ENCODE measurements at regions not wholly inside any gene's neighbourhood (a gene's known extent, or its start where the extent isn't known, plus 50 kb on each side); places are given as distances from the start of the nearest gene placed in this dataset.

DNA sequence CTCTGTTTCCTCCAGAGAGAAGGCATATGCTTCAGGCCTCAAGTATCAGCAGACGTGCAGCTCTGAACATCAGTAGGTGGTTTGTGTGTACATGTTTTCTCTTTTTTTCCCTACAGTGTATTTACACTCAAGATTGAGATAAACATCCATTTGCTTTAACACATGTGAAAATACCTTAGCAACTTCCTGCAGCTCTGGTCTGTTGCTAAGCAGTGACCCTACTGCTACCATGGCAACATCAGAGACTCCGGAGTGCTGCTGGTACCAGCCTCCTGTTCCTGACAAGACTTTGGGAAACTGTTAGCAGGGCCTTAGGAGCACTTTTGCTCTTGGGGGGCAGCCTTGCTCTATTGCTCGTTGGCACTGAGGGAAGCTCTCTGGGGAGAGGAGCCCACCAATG lies 221.2 kb upstream of the PLET1 start:
- no peak overlapping the region for H3K4me2 ChIP-seq
- H3K27me3 ChIP-seq, result peaks cover 6% of the 10 kb centered on the region
- 73% methylated on average over 3 of the region's 3 CpGs for WGBS (ENCODE audit: low lambda C conversion rate, missing lambda C conversion rate)
- H4K20me1 ChIP-seq (ENCODE audit: insufficient read depth, poor library complexity, severe bottlenecking), result no peaks in the 10 kb centered on the region
- no peaks in the 10 kb centered on the region for H3K79me2 ChIP-seq
- DNase-seq (ENCODE audit: low spot score), result no peak
- H3K4me3 ChIP-seq, result no peak overlapping the region
- H3K36me3 ChIP-seq (replicated peaks; ENCODE audit: insufficient read depth, low read depth), result no peaks in the 10 kb centered on the region
- H2AFZ ChIP-seq, result no peak overlapping the region
- H3K27ac ChIP-seq, result no peak overlapping the region
- no peak for TF ChIP-seq EZH2 (IDR thresholded peaks at IDR 0.05; ENCODE audit: borderline replicate concordance)
- TF ChIP-seq EZH2phosphoT487 (IDR thresholded peaks at IDR 0.05; ENCODE audit: low read depth, severe bottlenecking, unreplicated experiment), result no peak
- TF ChIP-seq CTCF (IDR thresholded peaks at IDR 0.05; ENCODE audit: poor library complexity), result no peak
- no peaks in the 10 kb centered on the region for H3K9me2 ChIP-seq (replicated peaks; ENCODE audit: insufficient read depth)
- no peaks in the 10 kb centered on the region for H3K9me3 ChIP-seq (ENCODE audit: low read depth)
- H3K4me1 ChIP-seq (ENCODE audit: insufficient read depth), result no peaks in the 10 kb centered on the region

DNA sequence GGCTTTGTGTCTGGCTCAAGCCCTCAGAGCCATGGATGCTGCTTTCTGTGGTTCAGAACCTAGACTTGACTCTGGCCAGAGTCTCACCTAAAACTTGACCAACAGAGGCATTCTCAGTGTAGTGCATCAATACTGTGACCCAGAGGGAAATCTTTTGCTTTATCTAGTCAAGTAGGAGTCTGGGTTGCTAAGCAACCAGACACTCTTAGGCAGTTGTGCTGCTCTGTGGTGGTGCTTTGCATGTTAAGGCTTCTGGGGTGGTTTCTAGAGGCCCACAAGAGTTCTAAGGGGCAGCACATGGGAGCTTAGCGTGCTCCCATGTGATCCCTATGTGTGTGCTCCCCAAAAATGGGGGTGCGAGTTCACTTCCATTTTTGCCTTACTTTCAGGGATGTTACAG lies 224.6 kb upstream of the PLET1 start:
- no peaks in the 10 kb centered on the region for H3K4me1 ChIP-seq (ENCODE audit: insufficient read depth)
- H4K20me1 ChIP-seq (ENCODE audit: insufficient read depth, poor library complexity, severe bottlenecking), result no peaks in the 10 kb centered on the region
- H3K27ac ChIP-seq, result no peak overlapping the region
- H3K9me2 ChIP-seq (replicated peaks; ENCODE audit: insufficient read depth), result no peaks in the 10 kb centered on the region
- no peak overlapping the region for H3K4me3 ChIP-seq
- H3K27me3 ChIP-seq, result no peaks in the 10 kb centered on the region
- 86% methylated on average over 2 of the region's 2 CpGs for WGBS (ENCODE audit: low lambda C conversion rate, missing lambda C conversion rate)
- no peak for DNase-seq (ENCODE audit: low spot score)
- no peak overlapping the region for H3K4me2 ChIP-seq
- TF ChIP-seq EZH2phosphoT487 (IDR thresholded peaks at IDR 0.05; ENCODE audit: low read depth, severe bottlenecking, unreplicated experiment) (no peak), EZH2 (IDR thresholded peaks at IDR 0.05; ENCODE audit: borderline replicate concordance) (no peak)
- no peaks in the 10 kb centered on the region for H3K9me3 ChIP-seq (ENCODE audit: low read depth)
- H2AFZ ChIP-seq, result no peak overlapping the region
- H3K79me2 ChIP-seq, result no peaks in the 10 kb centered on the region
- H3K36me3 ChIP-seq (replicated peaks; ENCODE audit: insufficient read depth, low read depth), result no peaks in the 10 kb centered on the region

- Histone ChIP-seq H3K4me3 (no peak overlapping the region), H3K79me2 (no peaks in the 10 kb centered on the region), H4K20me1 (ENCODE audit: insufficient read depth, poor library complexity, severe bottlenecking) (no peaks in the 10 kb centered on the region), H3K36me3 (replicated peaks; ENCODE audit: insufficient read depth, low read depth) (no peaks in the 10 kb centered on the region), H3K27me3 (no peaks in the 10 kb centered on the region), H3K27ac (no peak overlapping the region), H3K4me2 (no peak overlapping the region), H3K9me3 (ENCODE audit: low read depth) (no peaks in the 10 kb centered on the region), H3K9me2 (replicated peaks; ENCODE audit: insufficient read depth) (no peaks in the 10 kb centered on the region), H2AFZ (no peak overlapping the region), H3K4me1 (ENCODE audit: insufficient read depth) (no peaks in the 10 kb centered on the region)
- TF ChIP-seq EZH2phosphoT487 (IDR thresholded peaks at IDR 0.05; ENCODE audit: low read depth, severe bottlenecking, unreplicated experiment) (no peak), EZH2 (IDR thresholded peaks at IDR 0.05; ENCODE audit: borderline replicate concordance) (no peak), CTCF (IDR thresholded peaks at IDR 0.05; ENCODE audit: poor library complexity) (no peak)
- no peak for DNase-seq (ENCODE audit: low spot score)
- WGBS (ENCODE audit: low lambda C conversion rate, missing lambda C conversion rate), result 88% methylated on average over 1 of the region's 1 CpG
Observed at GRCh38 chr11:112497826-112498225, 237.2 kb upstream of the PLET1 start.

DNA sequence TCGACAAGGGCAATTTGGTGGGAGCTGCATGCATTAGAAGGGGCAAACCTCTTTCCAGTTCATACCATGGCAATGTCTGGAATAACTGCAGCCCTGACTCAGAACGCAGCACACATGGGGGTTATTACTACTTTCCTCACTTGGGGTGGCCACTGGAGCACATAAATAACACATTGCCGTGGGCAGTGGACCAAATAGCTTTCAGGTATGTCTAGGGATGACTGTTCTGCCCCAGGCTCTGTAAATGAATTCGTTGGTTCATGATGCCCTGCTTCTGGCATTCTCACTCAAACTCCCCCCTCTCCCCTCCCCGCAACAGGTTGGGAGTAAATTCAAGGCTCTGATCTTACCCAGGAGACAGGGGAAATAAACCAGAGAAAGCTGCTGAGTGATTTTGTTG lies 238.0 kb upstream of the PLET1 start:
- no peak for TF ChIP-seq EZH2 (IDR thresholded peaks at IDR 0.05; ENCODE audit: borderline replicate concordance)
- Histone ChIP-seq H4K20me1 (ENCODE audit: insufficient read depth, poor library complexity, severe bottlenecking) (no peaks in the 10 kb centered on the region), H3K4me2 (no peak overlapping the region), H3K27me3 (no peaks in the 10 kb centered on the region), H3K9me2 (replicated peaks; ENCODE audit: insufficient read depth) (no peaks in the 10 kb centered on the region), H2AFZ (no peak overlapping the region), H3K4me3 (no peak overlapping the region), H3K79me2 (no peaks in the 10 kb centered on the region), H3K4me1 (ENCODE audit: insufficient read depth) (no peaks in the 10 kb centered on the region), H3K27ac (no peak overlapping the region), H3K9me3 (ENCODE audit: low read depth) (no peaks in the 10 kb centered on the region), H3K36me3 (replicated peaks; ENCODE audit: insufficient read depth, low read depth) (no peaks in the 10 kb centered on the region)
- WGBS (ENCODE audit: low lambda C conversion rate, missing lambda C conversion rate), result 80% methylated on average over 5 of the region's 5 CpGs
- DNase-seq (ENCODE audit: low spot score), result no peak

All from hepatocyte (in vitro differentiated cells).